GM18909 (cell line): ENCODE measurements at regions not wholly inside any gene's neighbourhood (a gene's known extent, or its start where the extent isn't known, plus 50 kb on each side); places are given as distances from the start of the nearest gene placed in this dataset.

Experiments used
- ATAC-seq: cut with Tn5 transposase; IDR thresholded peaks from one replicate; pipeline ENCODE4 v1.9.1; 2021; ENCODE audit warnings: mild to moderate bottlenecking; ENCODE audit not compliant: unreplicated experiment, poor library complexity

DNA sequence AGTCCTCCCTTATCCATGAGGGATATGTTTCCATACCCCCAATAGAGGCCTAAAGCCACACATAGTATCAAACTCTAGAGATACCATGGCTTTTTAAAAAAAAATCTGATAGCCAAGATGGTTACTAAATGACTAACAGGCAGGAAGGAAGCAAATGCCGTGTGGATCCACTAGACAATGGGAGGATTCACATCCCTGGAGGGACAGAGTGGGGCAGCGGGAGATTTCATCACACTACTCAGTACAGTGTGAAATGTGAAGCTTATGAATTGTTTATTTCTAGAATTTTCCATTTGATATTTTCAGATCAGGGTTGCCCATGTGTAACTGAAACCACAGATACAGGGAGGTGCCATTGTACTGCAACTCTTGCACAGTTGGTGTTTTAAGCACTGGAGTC, 826.6 kb downstream of the SQOR start:
- no peak for ATAC-seq

- ATAC-seq: no peak
Measured at GRCh38 chr15:46467041-46467440, 832.2 kb downstream of the SQOR start.

- ATAC-seq: no peak
Measured at GRCh38 chr15:46471096-46471495, 836.3 kb downstream of the SQOR start.

DNA sequence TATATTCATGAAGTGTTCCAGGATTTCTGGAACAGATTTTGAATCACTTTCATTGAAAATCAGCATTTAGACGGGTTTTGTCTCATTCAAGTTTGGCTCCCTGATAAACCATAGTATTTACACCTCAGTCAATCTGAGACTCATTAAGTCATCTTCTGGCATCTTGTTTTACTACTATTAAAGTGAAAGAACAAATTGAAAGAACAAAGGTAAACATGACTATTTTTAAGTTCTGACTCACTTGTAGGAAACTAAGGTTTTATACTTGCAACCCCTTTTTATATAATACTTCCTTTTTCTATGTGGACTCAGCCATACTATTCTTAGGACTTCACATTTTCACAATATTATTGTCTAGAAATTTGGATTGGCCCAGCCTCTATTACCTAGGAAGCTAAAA, 854.4 kb downstream of the SQOR start:
- ATAC-seq: no peak

DNA sequence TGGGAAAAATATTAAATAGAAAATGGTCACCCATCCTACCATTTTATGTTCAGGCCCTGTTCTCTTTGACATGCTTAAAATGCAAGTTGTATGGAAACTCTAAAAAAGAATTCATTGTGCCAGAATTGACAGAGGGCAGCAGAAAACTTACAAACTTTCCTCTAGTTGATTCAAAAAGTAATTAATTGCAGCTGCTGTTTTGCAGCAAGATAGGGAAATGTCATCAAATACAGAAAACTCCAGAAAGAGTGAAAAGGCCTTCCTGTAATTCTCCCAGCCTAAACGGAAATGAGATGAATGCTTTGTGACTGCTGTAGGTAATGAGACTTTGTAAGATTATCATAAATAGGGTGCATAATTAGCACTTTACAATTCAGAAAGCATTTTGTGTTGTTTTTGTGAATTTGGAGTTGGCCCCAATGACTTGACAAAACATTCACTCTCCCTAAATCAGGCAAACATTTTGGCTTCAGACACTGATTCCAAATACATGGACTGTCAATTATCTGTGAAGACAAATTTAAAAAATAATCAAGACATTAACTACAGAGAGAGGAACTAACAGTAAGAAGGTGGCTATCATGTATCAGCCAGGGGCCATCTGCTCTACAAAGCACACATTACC, 861.8 kb downstream of the SQOR start:
- ATAC-seq: no peak

DNA sequence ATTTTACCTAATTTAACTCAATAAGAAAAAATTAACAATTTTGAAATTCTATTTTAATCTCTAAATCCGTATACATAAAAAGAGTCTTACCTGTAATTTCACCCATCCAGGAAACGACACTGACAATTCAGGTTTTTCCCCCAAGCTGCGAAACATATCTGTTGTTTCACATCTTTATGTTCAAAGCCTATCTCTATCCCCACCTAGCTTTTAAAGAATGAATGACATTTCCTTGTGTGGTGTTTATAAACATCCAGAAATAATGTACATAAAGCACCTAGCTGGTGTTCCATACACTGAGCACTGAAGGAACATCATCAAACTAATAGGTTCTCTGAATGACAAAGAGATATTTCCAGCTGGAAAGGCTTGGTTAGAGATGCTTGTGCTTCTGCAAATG, 867.8 kb downstream of the SQOR start:
- ATAC-seq: no peak

DNA sequence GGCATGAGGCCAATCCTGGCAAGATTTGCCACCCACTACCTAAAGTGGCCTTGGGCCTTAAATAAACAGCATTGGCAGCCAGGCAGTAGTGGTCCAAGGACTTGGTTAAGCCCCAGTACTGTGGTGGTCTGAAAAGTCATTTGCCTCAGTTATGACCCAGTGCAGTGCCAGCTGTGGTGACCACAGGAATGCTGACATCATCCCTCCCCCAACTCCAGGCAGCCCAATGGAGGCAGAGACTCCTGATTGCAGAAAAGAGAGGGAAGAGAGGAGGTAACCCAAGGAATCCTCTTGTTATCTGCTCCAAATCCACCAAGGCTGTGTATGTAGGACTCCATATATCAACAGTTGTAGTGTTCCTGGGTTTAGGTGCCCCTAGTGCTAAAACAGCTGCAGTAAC, 883.6 kb downstream of the SQOR start:
- no peak for ATAC-seq

DNA sequence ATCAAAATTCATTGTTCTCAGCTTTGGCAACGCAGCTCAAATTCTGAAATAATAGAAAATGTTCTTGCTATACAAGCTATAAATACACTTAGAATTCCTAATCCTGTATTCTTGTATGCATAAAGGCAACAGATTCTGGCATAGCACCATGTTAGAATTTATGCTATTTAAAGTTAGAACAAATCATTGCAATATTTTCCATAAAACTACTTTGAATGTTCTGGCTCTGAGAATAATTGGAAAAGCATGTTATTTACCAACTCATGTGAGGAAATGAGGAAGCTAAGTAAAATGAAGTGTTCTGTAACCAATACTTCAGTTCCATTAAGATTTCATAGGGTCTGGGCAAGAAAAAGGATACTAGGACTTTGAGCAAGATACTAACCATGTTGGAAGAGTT, 888.9 kb downstream of the SQOR start:
- no peak for ATAC-seq

DNA sequence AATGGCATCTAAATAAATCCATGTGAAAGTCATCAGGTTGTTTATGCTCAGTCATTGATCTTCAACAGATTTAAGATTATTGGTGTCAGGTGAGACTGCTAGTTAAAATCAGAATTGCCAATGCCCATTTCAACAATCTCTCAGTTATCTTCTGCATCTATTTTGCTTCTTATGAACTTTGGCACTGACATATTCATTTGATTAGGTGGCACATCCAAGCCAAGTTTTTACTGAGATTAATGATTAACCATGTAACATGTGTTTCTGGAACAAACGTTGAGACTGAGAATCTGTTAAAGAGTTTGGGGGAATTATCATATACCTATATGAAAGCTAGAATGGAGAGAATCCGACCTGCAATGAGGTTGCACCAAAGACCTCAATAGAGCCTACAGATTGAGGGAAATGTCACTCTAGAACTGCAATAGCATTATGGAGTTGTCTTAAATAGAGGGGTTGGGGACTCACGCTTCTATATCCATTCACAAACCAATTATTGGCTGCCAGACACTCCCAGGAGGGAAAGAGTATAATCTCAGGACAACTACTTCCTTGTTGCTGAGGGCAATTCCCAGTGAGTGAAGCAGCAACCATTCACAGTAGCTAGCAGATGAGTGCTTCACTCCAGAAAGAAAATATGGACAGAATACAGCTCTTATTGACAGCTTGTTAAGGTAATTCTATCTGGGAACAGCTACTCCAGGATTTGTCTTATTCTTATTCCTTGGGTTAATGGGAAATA, 891.3 kb downstream of the SQOR start:
- no peak for ATAC-seq

DNA sequence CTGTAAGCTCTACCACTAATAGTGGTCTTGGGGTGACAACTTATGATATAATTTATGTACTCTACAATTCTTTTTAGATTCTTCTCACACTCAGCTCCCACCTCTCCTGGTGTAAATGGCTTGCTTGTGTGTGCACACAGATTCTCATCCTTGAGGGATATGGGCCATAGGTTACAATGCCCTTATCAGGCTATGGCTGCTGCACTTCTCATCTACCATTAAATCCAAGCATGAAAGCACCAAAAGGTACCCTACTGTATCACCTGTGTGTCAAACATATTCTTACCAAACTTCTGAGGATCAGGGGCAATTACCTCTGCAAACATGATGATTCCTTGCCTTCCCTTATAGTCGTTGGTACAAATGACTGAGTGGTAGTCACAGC, 891.9 kb downstream of the SQOR start:
- ATAC-seq: no peak

DNA sequence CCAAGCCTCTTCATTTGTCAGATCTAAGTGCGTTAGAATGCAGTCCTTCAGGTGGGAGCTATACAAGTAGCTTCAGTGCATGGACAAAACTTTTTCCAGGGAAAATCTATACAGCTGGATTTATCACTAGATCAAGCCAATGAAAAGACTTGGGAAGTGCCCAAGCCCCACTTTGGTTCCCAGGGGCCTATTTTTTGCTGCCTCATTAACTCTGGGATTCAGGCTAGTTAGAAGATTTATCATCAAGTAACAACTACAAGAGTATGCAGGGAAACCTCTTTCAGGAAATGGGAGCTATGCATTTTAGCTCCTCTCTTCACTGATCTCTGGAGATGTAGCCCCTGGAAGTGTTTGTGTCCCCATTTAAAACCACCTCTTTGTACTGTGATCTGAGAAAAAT, 908.8 kb downstream of the SQOR start:
- ATAC-seq: no peak

DNA sequence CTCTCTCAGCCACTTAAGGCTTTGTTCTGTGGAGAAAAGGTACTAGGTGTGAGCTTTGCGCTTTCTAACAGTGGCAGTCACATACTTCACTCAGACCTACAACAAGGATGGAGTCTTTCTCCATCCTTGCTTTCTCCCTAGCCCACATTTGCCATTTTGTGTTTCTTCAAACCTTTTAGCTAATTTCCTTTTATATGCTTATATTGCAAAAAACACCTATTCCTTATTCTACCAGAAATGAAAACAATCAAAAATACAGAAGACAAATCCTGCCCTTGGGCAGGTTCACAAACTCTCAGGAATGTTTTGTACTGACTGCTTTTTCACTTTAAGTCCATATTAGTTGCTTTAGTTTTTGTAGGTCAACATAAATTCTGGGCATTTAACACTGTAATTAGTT, 914.2 kb downstream of the SQOR start:
- no peak for ATAC-seq

- ATAC-seq: no peak
Measured at GRCh38 chr15:46552316-46552715, 917.5 kb downstream of the SQOR start.

DNA sequence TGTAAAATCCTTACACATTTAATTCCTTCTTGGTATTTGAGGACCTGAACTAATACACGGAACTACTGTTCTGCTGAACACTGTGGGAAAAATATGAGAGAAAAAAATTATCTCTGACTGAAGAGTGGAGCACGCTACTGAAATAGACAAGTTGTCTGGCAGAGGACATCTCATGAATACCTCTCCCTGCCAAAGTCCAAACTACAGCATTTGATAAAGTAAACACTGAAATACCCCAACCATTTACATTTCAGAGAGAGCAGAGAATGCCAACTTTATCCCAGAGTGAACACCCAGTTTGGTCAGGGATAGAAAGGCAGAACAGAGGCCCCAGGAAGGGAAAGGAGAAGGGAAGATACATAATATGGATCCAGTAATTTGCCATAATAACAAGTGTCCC, 920.7 kb downstream of the SQOR start:
- ATAC-seq: no peak

DNA sequence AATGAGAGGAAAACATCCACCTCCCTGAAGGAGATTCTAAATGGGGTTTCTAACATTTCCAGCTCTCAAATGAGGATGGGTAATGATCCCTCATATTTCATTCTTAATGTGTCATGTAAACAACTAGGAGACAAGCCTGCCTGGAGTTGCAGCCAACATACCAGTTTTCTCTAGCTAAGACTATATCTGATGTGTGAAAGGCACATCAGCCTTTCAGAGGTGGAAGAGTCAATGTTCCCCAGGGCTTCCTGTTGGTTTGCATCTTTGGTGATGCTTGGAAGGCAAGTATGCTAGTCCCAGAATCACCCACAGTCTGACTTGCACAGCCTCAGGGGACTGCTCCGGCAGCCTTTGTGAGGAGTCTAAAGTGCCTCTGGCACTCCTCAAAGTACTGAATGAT, 921.2 kb downstream of the SQOR start:
- ATAC-seq: no peak

DNA sequence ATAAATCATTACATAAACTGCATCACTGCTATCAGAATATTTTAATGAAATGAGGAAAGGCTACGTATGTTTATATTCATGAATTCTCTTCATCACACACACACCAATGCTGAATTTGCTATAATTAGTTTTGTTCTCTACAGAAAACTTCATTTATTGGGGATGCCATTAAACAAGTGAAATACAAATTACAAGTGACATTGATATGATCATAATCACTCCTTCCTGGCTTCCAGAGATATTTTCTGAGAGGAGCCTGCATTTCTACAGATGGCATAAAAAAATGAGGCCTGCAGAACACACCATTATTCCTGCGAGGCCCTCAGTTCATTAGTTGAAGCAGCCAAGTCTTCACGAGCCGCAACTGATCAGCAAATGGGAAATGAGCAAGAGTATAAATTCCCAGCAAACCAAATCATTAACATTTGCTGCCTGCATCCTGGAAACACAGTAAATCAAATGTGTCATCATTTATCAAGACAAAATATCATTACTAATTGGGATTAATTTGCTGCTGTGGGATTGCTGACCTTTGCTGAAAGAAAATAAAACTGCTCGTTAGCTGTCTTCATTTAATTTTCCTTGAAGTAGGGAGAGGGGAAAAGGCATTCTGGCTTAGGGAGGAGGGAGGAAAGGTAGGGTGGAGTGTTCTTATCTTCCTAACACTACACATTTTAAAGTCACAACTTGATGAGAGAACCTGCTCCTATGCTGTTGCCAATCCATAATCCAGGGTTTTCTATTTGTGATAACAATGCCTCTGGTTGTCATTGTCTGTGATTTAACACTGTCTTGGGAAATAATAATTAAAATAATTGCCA, 921.9 kb downstream of the SQOR start:
- no peak for ATAC-seq

DNA sequence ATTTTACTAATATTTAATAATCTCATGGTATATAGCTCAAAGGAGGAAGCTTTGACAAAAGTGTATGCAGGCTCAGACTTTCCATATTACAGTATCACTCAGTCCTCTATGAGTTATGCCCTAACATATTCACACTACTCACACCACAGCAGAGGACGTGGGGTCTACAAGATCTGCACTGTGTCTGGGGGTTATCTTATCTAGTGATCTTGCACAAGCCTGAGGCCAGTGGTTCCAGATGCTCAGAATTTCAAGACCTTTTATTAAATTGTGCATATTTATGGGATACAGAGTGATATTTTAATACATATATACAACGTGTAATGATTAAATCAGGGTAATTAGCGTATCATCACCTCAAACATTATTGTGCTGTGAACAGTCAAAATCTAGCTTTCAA, 933.1 kb downstream of the SQOR start:
- no peak for ATAC-seq

DNA sequence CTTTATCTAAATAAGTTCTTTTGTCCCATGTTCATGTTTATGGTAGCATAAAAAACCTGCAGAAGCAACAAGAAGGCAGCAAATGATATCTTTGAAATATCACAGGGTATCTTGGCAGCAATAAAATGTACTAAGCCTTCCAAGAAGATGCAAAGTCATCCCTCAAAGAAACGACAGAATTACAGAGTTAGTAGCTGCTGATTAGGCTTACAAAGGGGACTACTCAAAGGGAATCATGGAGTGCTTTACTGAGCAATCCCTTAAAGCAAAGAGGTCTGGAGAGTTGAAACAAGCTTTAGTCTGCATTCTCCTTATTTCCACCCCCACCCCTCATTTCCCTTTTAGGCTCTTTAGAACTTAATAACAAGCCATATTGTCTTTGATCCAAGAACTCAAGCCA, 935.0 kb downstream of the SQOR start:
- ATAC-seq: no peak

GRCh38 chr15:46576646-46577395, 942.0 kb downstream of the SQOR start:
- ATAC-seq: no peak

GRCh38 chr15:46577767-46578166, 942.9 kb downstream of the SQOR start:
- no peak for ATAC-seq

- ATAC-seq: no peak
Measured at GRCh38 chr15:46580487-46580886, 945.7 kb downstream of the SQOR start.
